Suppressor macrophage treated with lipopolysaccharide for 1 hour (primary cell): ENCODE measurements at regions not wholly inside any gene's neighbourhood (a gene's known extent, or its start where the extent isn't known, plus 50 kb on each side); places are given as distances from the start of the nearest gene placed in this dataset.

Experiments
- DNase-seq, 3 donors: peaks; one replicate each; pipeline ENCODE4 v3.0.0-alpha.2; 2020 to 2022

DNA sequence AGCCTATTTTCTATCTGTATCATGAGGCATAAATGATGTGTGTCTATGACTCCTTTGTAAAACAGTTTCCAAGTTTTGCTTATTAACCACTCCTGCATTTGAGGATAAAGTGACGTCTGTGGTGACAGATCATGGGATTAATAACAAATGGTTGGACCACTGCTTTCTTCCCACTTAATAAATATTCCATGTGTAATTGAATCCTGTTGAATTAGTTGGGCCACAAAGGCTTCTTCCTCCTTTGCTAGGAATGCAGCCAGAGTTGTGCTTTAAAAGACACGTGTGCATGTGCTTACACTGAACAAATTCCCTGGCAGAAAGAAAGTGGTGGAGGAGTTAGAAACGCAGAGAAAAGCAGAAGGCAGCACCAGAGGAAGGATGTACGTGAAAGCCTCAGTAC is 150.2 kb downstream of the ACTBL2 start:
- peak in 1 of 3 donors; percentile 11 for DNase-seq

DNA sequence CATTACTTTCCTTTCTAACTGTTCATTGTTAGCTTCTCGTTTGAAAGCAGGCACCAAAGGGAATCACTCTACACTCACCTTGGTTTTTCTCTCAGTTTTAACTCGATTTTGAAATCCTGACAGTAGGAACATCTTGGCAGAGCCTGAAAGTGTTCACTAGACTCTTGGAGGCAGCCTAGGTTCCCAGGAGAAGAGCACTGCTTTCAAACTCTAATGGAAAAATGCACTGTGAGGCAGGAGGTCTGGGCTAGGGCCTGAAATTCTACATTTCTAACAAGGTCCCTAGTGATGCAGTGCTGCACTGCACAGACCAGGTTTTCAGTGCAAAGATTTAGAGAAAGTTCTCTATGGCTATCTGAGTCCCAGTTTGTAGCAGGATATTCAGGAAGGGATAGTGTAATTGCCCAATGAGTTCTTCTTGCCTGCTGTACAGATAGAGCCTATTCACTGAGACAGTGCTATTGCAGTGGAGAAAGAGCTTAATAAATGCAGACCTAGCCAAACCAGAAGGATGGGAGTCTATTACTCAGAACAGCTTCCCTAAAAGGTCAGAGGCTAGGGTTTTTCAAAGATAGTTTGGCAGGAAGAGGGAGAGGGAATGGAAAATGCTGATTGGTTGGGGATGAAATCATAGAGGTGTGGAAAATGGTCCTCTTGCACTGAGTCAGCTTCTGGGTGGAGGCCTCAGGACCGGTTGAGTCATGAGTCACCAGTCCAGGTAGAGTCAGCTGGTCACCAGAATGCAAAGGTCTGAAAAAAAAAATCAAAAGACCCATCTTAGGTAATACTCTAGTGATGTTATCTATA is 153.9 kb downstream of the GPBP1 start:
- DNase-seq = peak; percentile 29 to 39 (median 38)

DNA sequence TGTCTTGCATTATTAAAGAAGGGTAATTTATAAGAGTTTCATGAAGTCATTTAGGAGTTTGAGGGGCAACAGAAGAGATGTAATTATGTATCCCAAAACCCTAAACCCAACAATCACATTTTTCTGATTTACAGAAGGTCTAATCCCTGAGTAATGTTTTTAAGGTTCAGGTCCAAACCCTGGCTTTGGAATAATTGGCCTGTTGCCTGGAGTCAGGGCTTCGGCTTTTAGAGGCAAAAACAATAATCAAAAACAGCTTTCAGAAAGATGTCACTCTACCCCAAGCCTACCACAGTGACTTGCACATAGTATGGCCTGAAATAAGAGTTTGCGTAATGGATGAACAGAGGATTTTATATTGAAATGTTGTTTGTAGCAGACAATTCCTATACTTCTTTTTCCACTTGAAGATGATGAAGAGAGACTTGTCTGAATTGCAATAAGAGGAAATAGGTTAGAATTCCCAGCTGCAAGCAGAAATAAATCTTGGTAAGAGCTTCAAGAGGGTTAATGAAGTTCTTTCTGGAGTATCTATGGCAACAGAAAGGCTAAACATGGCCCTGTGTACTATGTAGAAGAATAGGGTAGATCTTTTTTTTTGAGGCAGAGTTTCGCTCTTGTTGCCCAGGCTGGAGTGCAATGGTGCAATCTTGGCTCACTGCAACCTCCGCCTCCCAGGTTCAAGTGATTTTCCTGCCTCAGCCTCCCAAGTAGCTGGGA is 152.0 kb downstream of the GPBP1 start:
- DNase-seq = no peak

DNA sequence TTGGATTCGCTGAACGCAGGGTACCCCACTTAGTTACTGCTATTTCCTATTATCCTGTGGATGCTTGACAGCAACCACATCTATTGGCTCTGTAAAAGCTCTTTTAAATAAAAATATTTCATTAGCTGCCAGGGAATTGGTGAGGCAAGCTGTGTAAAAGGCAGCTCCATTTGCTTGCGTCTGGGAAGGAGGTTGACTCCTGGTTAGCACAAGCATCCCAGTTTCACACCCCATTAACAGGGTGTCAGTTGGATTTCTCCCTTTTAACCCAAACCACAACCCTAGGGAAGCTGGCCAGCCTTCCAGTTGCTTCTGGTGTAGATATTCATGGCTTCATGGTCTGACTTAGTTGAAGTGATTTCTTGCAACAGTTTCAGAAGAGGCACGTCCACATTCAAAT is 151.0 kb downstream of the GPBP1 start:
- no peak for DNase-seq

DNA sequence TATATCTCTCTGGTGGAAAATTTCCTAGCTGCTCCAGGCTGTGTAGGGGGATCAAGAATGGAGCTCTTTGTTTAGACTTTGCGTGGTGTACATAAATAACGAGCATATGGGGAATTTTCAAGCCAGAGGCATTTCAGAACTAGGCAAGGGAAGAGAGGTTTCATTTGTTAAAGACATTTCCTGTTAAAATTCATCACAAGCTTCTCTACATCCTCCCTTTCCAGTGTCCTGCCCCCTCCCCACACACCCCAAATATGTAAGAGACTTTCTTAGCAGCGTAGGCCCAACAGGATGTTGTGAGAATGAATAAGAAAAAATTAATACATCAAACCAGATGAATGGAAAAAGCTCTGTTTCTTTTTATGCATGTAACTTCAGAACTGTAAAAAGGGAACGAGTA is 150.3 kb downstream of the GPBP1 start:
- DNase-seq = no peak

DNA sequence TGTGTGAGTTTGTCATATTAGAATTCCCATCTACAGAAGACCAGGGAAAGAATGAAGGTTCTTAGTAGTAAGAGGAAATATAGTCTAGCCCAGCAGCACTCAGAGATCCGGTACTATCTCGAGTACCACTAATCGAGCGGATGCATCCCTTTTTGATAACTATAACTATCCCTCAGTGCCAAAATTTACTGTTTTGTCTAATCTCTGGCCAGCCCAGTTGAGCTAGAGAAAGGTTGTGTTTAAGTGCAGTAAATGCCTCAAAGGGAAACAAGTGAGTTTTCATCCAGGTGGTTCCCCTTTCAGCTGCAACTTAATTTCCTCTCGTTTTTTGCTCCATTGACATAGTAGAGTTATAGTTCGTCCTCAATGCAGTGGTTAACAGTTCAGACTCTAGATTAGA is 146.7 kb downstream of the GPBP1 start:
- DNase-seq = no peak

DNA sequence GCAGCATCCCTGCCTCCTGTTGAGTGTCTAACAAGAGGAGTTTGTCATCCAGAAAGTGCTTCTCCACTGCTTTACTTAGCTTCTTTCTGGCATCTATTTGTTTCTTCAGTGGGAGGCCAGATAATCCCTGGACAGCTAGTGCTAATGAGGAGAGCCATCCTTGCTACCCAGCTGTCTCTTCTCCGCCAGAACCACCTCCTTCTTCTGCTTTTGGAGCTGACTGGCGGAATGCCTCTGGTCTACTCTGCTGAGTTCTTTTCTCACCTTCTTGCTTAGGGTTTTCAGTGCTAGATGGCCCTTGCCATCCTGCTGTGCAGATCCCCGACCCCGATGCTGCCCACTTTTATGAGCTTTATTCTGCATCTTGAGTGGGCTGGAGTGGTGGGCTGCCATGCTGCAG is 145.8 kb downstream of the GPBP1 start:
- no peak for DNase-seq

DNA sequence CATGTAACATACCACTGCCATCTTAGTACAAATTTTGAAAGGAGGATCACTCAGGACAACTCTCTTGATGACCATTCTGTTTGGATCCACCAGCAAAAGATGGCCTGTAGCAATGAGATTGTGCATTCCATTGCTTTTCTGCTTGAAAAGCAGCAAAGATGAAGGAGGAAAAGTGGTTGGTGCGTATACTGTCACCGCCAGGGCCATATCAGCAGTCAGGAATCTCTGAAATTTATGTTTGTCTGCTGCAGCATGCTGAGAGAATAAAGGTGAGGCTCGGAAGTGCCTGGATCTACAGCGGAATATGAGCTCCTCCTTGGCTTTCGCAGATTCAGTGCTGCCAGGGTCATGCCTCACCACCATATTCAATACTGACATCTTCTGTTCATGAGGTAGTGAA is 144.4 kb downstream of the GPBP1 start:
- no peak for DNase-seq

DNA sequence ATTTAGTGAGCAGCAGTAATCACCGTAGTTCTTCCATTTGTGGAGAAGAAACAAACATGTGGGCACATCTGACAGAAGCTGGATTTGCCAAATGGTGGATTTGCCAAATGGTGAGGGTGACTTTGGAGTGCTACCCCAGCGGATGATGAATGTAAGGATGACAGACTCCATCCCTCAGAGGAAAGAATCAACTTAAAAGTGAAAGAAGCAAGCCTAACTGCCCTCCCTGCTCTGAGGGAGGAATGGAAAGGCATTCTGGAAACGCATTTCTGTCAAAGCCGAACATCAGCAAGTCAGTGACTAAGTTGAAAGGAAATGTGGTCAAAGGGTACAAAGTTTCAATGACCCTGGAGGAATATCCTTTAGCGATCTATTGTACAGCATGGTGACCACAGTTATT is 143.5 kb downstream of the GPBP1 start:
- DNase-seq = no peak

DNA sequence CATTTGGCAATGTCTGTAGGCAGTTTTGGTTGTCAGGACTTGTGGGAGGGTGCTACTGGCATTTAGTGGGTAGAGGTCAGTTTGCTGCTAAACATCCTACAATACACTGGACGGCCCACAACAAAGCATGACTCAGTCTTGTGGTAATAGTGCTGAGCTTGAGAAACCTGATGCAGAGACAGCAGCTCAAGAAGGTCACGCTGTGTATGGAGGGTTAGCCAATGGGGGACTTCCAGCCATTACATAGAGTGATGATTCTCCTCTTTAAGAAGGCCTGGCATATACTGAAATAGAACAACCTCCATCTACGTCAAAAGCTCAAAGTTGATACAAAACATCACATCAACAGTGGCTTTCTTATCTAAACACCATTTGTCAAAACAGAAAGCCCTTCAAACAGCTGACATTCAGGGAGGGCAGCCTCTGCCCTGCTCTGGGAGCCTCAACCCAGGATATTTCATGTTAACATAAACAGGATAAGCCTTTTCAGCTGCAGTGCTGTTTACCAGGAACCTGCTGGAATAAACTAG is 143.0 kb downstream of the GPBP1 start:
- DNase-seq = peak; percentile 78 to 84 (median 83)

DNA sequence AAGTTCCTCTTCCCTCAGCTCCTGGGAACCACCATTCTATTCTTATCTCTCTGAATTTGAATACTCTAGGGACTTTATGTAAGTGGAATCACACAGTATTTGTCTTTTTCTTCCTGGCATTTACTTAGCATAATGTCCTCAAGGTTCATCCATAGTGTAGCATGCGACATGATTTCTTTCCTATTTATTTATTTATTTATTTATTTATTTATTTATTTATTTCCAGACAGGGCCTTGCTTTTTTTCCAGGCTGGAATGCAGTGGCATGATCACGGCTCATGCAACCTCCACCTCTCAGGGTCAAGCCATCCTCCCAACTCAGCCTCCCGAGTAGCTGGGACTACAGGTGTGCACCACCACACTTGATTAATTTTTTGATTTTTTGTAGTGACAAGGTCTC is 142.1 kb downstream of the GPBP1 start:
- DNase-seq = peak; percentile 13 to 47 (median 43)
